HG02588 (cell line): ENCODE measurements at regions not wholly inside any gene's neighbourhood (a gene's known extent, or its start where the extent isn't known, plus 50 kb on each side); places are given as distances from the start of the nearest gene placed in this dataset.
A peak's percentile ranks its signal among the peaks of the same experiment; 100 is the strongest.

Experiments used
- ATAC-seq: cut with Tn5 transposase; IDR thresholded peaks from one replicate; pipeline ENCODE4 v1.9.1; 2021; ENCODE audit warnings: mild to moderate bottlenecking, moderate library complexity; ENCODE audit not compliant: unreplicated experiment

GRCh38 chr1:192943108-192943507, 116.1 kb downstream of the UCHL5 start:
- no peak for ATAC-seq

- ATAC-seq = no peak
Measured at GRCh38 chr1:192943522-192943921, 115.6 kb downstream of the UCHL5 start.

DNA sequence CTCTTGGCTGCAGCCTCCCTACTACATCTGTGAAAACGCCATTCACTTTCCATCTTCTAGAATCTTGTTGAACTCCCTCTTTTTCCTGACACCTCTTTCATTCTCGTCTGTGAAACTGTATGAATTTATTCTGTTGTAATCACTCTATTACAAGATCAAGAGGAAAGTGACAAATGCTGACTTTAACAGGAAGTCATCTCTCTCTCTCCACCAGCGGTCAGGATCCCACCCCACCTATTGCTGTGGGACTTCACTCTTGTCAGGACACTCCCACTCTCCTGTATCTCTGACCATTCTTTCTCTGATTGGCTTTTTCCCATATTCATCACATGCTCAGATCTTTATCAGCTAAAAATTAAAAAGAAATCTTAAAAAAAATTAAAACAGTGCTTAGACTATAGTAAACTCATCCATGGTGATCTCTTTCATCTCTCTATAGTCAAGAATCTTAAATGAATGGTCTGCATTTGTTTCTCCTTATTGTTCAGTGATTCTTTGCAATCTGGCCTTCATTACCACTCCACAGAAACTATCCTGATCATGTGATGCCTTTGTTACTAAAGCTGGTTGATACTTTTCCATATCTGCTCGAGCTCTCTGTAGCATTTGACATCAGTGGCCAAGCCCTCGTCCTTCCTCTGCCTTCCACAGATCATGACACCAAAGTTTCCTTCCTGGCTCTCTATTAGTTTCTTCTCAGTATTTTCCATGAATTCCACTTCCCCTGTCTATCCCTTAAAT, 113.6 kb downstream of the UCHL5 start:
- no peak for ATAC-seq

DNA sequence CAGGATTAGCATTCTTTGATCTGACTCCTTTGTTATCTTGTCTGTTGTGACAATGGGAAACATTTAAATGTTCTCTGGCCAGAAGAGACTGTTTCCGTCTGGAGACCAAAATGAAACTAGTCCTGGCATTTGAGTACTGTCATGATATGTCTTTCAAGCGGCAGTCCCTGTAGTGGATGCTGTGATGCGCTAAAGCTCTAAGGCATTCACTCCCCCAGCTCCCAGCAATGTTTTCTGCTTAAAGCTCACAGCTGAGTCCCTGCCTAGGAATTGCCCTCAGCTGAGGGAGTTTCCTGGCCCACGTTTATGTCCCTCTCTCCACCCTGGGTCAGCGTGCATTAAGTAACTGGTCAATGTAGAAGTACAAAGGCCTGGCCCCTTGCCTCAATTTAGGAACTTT, 109.4 kb downstream of the UCHL5 start:
- no peak for ATAC-seq

DNA sequence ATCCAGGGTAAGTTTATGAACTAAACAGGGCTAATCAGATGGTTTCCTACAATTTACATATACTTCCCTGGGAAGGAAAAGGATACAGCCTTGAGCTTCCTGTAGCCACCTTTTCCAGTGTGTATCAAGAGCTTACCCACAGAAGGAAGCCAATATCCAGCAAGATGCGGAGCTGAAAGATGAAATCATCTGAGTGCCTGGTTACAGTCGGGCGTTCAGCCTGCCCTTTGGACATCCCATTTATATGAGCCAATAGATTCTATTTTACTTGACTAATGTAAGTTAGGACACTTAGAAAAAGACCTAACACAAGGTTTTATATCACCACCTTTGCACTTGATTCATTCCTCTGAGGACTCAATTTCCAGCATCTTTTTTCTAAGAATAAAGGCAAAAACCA, 108.2 kb downstream of the UCHL5 start:
- no peak for ATAC-seq

DNA sequence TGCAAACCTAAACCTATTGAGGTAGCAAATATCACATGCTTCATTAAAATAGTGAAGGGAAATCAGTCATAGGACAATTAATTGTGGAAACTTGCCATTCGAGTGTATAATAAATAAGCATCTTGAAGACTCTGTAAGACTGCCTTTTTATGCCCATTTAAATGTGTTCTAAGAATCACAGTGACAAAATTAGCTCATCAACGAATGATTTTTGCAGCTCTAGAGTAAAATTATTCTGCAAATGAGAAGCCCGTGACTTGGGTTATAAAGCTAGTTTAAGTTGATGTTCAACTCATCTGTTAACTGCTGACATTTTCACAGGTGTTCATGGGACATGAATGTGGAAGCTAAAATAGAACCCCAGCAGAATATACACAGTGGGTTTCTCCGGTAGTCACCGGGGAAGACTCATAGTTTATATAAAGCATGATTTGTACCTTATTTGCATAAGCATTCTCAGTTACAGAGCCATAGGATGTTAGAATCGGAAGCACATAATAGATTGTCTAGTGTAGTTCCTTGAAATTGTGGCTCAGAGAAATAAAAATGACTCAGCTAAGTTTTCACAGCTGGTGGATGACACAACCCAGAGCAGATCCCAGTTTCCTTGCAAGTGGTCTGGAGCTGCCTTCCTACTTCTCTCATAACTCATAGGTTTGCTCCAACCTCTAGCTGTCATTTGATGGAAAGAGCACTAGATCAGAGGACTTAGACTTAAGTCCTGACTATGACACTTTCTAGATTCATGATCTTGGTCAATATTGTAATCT, 107.3 kb downstream of the UCHL5 start:
- ATAC-seq = peak; percentile 81

- ATAC-seq = no peak
Measured at GRCh38 chr1:192952646-192953045, 106.5 kb downstream of the UCHL5 start.

GRCh38 chr1:192954705-192955265, 104.4 kb downstream of the UCHL5 start:
- no peak for ATAC-seq

DNA sequence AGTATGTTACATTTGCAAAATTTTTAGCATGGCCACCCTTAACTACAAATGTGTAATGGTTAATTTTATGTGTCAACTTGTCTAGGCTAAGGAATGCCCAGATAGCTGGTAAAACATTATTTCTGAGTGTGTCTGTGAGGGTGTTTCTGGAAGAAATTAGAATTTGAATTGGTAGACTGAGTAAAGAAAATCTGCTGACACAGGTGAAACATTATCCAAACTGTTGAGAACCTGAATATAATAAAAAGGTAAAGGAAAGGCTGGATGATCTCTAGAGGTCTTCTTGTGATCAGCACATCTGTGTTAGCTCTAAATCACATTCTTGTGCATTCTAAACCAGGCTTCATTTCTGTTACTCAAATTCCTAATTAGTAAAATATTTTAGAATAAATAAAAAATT, 100.8 kb downstream of the UCHL5 start:
- ATAC-seq = no peak

- no peak for ATAC-seq
Measured at GRCh38 chr1:192958871-192959270, 100.3 kb downstream of the UCHL5 start.

- ATAC-seq = no peak
Measured at GRCh38 chr1:192959657-192960186, 99.4 kb downstream of the UCHL5 start.
